ENCODE measurements at regions not wholly inside any gene's neighbourhood (a gene's known extent, or its start where the extent isn't known, plus 50 kb on each side); places are given as distances from the start of the nearest gene placed in this dataset.

DNA sequence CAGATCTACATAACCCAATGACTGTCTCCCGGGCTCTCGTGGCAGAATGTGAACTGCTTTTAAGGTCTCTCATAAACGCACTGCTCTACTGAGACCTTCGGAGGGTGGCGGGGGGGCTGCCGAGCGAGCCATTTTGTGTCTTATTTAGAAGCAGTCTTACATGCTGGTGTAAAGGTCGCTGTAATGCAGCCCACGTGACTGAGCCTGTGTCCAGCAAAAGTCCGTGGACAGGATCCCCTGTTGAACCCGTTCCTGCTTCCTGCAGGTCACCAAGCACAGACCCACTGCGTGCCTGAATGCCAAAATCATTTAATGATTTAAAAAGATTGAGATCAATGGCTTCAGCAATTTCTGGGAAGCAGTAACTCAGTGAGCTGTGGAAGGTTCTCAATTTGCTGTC lies 415.9 kb downstream of the BCOR start:
- H2AFZ ChIP-seq (ENCODE audit: low read length) = no peak overlapping the region
- H3K23me2 ChIP-seq (ENCODE audit: insufficient read length, low read depth, low read length, poor library complexity, severe bottlenecking) = no peaks in the 10 kb centered on the region
- H3K4ac ChIP-seq (ENCODE audit: low read depth, low read length) = no peak overlapping the region
- H3K18ac ChIP-seq (ENCODE audit: insufficient read length, low read depth, low read length) = no peak overlapping the region
- peaks cover 10 to 18% of the 10 kb centered on the region in 2 experiments for H3K4me1 Mint-ChIP-seq
- WGBS (ENCODE audit: extremely low coverage, insufficient read length, low lambda C conversion rate) = no CpG with 5 or more reads among the region's 12 CpGs
- H2BK15ac ChIP-seq (ENCODE audit: low read depth, low read length) = no peak overlapping the region
- no peaks in the 10 kb centered on the region for H4K20me1 ChIP-seq (ENCODE audit: control insufficient read depth, insufficient read depth, insufficient read length)
- DNase-seq = no peak
- no peak overlapping the region for H3K4me2 ChIP-seq (ENCODE audit: insufficient read depth, insufficient read length, low read length)
- H3K9me3 ChIP-seq (ENCODE audit: control insufficient read depth, low read depth, low read length) = no peaks in the 10 kb centered on the region
- no peak overlapping the region for H2BK12ac ChIP-seq (ENCODE audit: insufficient read length, low read depth, low read length)
- no peak overlapping the region for H3K27ac Mint-ChIP-seq
- H2BK20ac ChIP-seq (ENCODE audit: low read depth, low read length, poor library complexity, severe bottlenecking) = no peak overlapping the region
- H2BK5ac ChIP-seq (ENCODE audit: insufficient read length, low read length) = no peak overlapping the region
- no peaks in the 10 kb centered on the region; the same call in 1 of the 2 replicates for H3K27me3 ChIP-seq (ENCODE audit: insufficient read depth, low read length)
- no peak overlapping the region for H3K9ac ChIP-seq (ENCODE audit: extremely low read depth, insufficient read length, low read length)
- H4K5ac ChIP-seq (ENCODE audit: insufficient read length, low read depth, low read length) = no peak overlapping the region
- TF ChIP-seq, protein P1, sequence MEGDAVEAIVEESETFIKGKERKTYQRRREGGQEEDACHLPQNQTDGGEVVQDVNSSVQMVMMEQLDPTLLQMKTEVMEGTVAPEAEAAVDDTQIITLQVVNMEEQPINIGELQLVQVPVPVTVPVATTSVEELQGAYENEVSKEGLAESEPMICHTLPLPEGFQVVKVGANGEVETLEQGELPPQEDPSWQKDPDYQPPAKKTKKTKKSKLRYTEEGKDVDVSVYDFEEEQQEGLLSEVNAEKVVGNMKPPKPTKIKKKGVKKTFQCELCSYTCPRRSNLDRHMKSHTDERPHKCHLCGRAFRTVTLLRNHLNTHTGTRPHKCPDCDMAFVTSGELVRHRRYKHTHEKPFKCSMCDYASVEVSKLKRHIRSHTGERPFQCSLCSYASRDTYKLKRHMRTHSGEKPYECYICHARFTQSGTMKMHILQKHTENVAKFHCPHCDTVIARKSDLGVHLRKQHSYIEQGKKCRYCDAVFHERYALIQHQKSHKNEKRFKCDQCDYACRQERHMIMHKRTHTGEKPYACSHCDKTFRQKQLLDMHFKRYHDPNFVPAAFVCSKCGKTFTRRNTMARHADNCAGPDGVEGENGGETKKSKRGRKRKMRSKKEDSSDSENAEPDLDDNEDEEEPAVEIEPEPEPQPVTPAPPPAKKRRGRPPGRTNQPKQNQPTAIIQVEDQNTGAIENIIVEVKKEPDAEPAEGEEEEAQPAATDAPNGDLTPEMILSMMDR (conservative IDR thresholded peaks at IDR 0.05) = no peak
- H2AK5ac ChIP-seq (ENCODE audit: insufficient read length, low read length) = no peak overlapping the region
- H3K36me3 Mint-ChIP-seq (ENCODE audit: insufficient read depth in 1 of 3, low read depth in 3 of 3) = peaks cover 6 to 9% (median 8%) of the 10 kb centered on the region in 3 experiments
- peaks cover 4% of the 10 kb centered on the region; the same call in 1 of the 2 replicates for H3K4me1 ChIP-seq (ENCODE audit: insufficient read depth, low read length)
- no peak overlapping the region for H3T11ph ChIP-seq (ENCODE audit: low read length)
- no peak overlapping the region for H3K4me3 Mint-ChIP-seq
- no peaks in the 10 kb centered on the region for H3K79me2 ChIP-seq (ENCODE audit: insufficient read depth, low read length)
- H4K8ac ChIP-seq (replicated peaks; ENCODE audit: insufficient read length, low read depth, low read length) = no peak overlapping the region
- H3K79me1 ChIP-seq (ENCODE audit: insufficient read depth, low read depth, low read length, poor library complexity, severe bottlenecking) = no peaks in the 10 kb centered on the region
- H3K14ac ChIP-seq (ENCODE audit: insufficient read depth, low read length) = no peak overlapping the region
- no peak overlapping the region for H3K23ac ChIP-seq (ENCODE audit: insufficient read length, low read depth, low read length)
- H3K56ac ChIP-seq (ENCODE audit: insufficient read length, low read depth, low read length) = no peak overlapping the region
- H3K27me3 Mint-ChIP-seq (ENCODE audit: low read depth) = peaks cover 14% of the 10 kb centered on the region
- peaks cover 63 to 72% of the 10 kb centered on the region in 2 experiments for H3K9me3 Mint-ChIP-seq
- H4K91ac ChIP-seq (ENCODE audit: insufficient read length, low read depth, low read length) = no peak overlapping the region
- H2BK120ac ChIP-seq (ENCODE audit: low read depth, low read length, poor library complexity, severe bottlenecking) = no peak overlapping the region
- no peak overlapping the region for H3K27ac ChIP-seq (ENCODE audit: insufficient read length, low read depth, low read length)

All from H9 (cell line).